ENCODE measurements at regions not wholly inside any gene's neighbourhood (a gene's known extent, or its start where the extent isn't known, plus 50 kb on each side); places are given as distances from the start of the nearest gene placed in this dataset.

- H4K5ac ChIP-seq (ENCODE audit: insufficient read length, low read depth, low read length) = no peak overlapping the region
- no peak overlapping the region for H3K18ac ChIP-seq (ENCODE audit: insufficient read length, low read depth, low read length)
- H3T11ph ChIP-seq (ENCODE audit: low read length) = no peak overlapping the region
- H3K23me2 ChIP-seq (ENCODE audit: insufficient read length, low read depth, low read length, poor library complexity, severe bottlenecking) = no peaks in the 10 kb centered on the region
- H3K4me2 ChIP-seq (ENCODE audit: insufficient read depth, insufficient read length, low read length) = no peak overlapping the region
- no peak overlapping the region for H3K56ac ChIP-seq (ENCODE audit: insufficient read length, low read depth, low read length)
- H3K4me3 Mint-ChIP-seq = no peak overlapping the region
- no peak overlapping the region for H2AK5ac ChIP-seq (ENCODE audit: insufficient read length, low read length)
- H2BK20ac ChIP-seq (ENCODE audit: low read depth, low read length, poor library complexity, severe bottlenecking) = no peak overlapping the region
- peaks cover 0 to 21% (median 12%) of the 10 kb centered on the region in 3 experiments; a peak in 6 of 7 replicates for H3K36me3 Mint-ChIP-seq (ENCODE audit: insufficient read depth in 1 of 3, low read depth in 3 of 3)
- H2BK15ac ChIP-seq (ENCODE audit: low read depth, low read length) = no peak overlapping the region
- H2AFZ ChIP-seq (ENCODE audit: low read length) = no peak overlapping the region
- TF ChIP-seq, protein P1, sequence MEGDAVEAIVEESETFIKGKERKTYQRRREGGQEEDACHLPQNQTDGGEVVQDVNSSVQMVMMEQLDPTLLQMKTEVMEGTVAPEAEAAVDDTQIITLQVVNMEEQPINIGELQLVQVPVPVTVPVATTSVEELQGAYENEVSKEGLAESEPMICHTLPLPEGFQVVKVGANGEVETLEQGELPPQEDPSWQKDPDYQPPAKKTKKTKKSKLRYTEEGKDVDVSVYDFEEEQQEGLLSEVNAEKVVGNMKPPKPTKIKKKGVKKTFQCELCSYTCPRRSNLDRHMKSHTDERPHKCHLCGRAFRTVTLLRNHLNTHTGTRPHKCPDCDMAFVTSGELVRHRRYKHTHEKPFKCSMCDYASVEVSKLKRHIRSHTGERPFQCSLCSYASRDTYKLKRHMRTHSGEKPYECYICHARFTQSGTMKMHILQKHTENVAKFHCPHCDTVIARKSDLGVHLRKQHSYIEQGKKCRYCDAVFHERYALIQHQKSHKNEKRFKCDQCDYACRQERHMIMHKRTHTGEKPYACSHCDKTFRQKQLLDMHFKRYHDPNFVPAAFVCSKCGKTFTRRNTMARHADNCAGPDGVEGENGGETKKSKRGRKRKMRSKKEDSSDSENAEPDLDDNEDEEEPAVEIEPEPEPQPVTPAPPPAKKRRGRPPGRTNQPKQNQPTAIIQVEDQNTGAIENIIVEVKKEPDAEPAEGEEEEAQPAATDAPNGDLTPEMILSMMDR (conservative IDR thresholded peaks at IDR 0.05) = no peak
- no peak overlapping the region for H3K14ac ChIP-seq (ENCODE audit: insufficient read depth, low read length)
- peaks cover 47 to 92% of the 10 kb centered on the region in 2 experiments for H3K9me3 Mint-ChIP-seq
- WGBS (ENCODE audit: extremely low coverage, insufficient read length, low lambda C conversion rate) = no CpG with 5 or more reads among the region's 1 CpG
- H4K91ac ChIP-seq (ENCODE audit: insufficient read length, low read depth, low read length) = no peak overlapping the region
- H3K23ac ChIP-seq (ENCODE audit: insufficient read length, low read depth, low read length) = no peak overlapping the region
- H3K79me1 ChIP-seq (ENCODE audit: insufficient read depth, low read depth, low read length, poor library complexity, severe bottlenecking) = no peaks in the 10 kb centered on the region
- no peaks in the 10 kb centered on the region for H4K20me1 ChIP-seq (ENCODE audit: control insufficient read depth, insufficient read depth, insufficient read length)
- no peak overlapping the region for H3K4ac ChIP-seq (ENCODE audit: low read depth, low read length)
- no peaks in the 10 kb centered on the region for H3K79me2 ChIP-seq (ENCODE audit: insufficient read depth, low read length)
- no peak overlapping the region for H3K27ac Mint-ChIP-seq
- H3K9me3 ChIP-seq (ENCODE audit: control insufficient read depth, low read depth, low read length) = peaks cover 74% of the 10 kb centered on the region
- H3K4me1 ChIP-seq (ENCODE audit: insufficient read depth, low read length) = no peaks in the 10 kb centered on the region
- no peak for DNase-seq
- no peaks in the 10 kb centered on the region for H3K27me3 Mint-ChIP-seq (ENCODE audit: low read depth)
- no peaks in the 10 kb centered on the region for H3K27me3 ChIP-seq (ENCODE audit: insufficient read depth, low read length)
- H2BK120ac ChIP-seq (ENCODE audit: low read depth, low read length, poor library complexity, severe bottlenecking) = no peak overlapping the region
- H3K9ac ChIP-seq (ENCODE audit: extremely low read depth, insufficient read length, low read length) = no peak overlapping the region
- no peaks in the 10 kb centered on the region for H3K4me1 Mint-ChIP-seq
- H3K27ac ChIP-seq (ENCODE audit: insufficient read length, low read depth, low read length) = no peak overlapping the region
- H2BK5ac ChIP-seq (ENCODE audit: insufficient read length, low read length) = no peak overlapping the region
- no peak overlapping the region for H4K8ac ChIP-seq (replicated peaks; ENCODE audit: insufficient read length, low read depth, low read length)
- no peak overlapping the region for H2BK12ac ChIP-seq (ENCODE audit: insufficient read length, low read depth, low read length)
Observed at GRCh38 chr19:23542562-23542961, 144.4 kb downstream of the ZNF675 start.

Measured in H9 (cell line).